Midbrain (tissue), 1 donor: ENCODE measurements at regions not wholly inside any gene's neighbourhood (a gene's known extent, or its start where the extent isn't known, plus 50 kb on each side); places are given as distances from the start of the nearest gene placed in this dataset.

ENCODE experiments used
- DNase-seq: peaks from one replicate; lab custom pipeline; 2025; lab: John Stamatoyannopoulos, UW

- DNase-seq = no peak
These were observed 472.2 kb upstream of the LINC00305 start for GRCh38 chr18:64620971-64621560.

GRCh38 chr18:64618390-64618789, 469.5 kb upstream of the LINC00305 start:
- DNase-seq = no peak

- no peak for DNase-seq
These were observed 466.1 kb upstream of the LINC00305 start for GRCh38 chr18:64615021-64615420.

- DNase-seq = no peak
These were observed 465.6 kb upstream of the LINC00305 start for GRCh38 chr18:64614446-64614845.

- DNase-seq = no peak
These were observed 443.4 kb upstream of the LINC00305 start for GRCh38 chr18:64592246-64592645.

GRCh38 chr18:64589000-64589399, 440.1 kb upstream of the LINC00305 start:
- no peak for DNase-seq

GRCh38 chr18:64566456-64566855, 417.6 kb upstream of the LINC00305 start:
- no peak for DNase-seq

- no peak for DNase-seq
These were observed 413.8 kb upstream of the LINC00305 start for GRCh38 chr18:64562651-64563050.

- DNase-seq = no peak
These were observed 397.6 kb upstream of the LINC00305 start for GRCh38 chr18:64546451-64546850.

GRCh38 chr18:64539847-64540246, 391.0 kb upstream of the LINC00305 start:
- DNase-seq = no peak

GRCh38 chr18:64528646-64529045, 379.8 kb upstream of the LINC00305 start:
- no peak for DNase-seq

- DNase-seq = no peak
These were observed 370.3 kb upstream of the LINC00305 start for GRCh38 chr18:64519201-64519600.

GRCh38 chr18:64518191-64518590, 369.3 kb upstream of the LINC00305 start:
- DNase-seq = no peak

GRCh38 chr18:64513401-64513800, 364.5 kb upstream of the LINC00305 start:
- DNase-seq = no peak

GRCh38 chr18:64490207-64490606, 341.3 kb upstream of the LINC00305 start:
- no peak for DNase-seq

- DNase-seq = no peak
These were observed 339.8 kb upstream of the LINC00305 start for GRCh38 chr18:64488698-64489097.

GRCh38 chr18:64474773-64475172, 325.9 kb upstream of the LINC00305 start:
- no peak for DNase-seq

GRCh38 chr18:64474255-64474654, 325.4 kb upstream of the LINC00305 start:
- no peak for DNase-seq

GRCh38 chr18:64449434-64449833, 300.5 kb upstream of the LINC00305 start:
- DNase-seq = no peak

GRCh38 chr18:64444819-64445218, 295.9 kb upstream of the LINC00305 start:
- no peak for DNase-seq

- DNase-seq = no peak
These were observed 289.3 kb upstream of the LINC00305 start for GRCh38 chr18:64438178-64438577.

- no peak for DNase-seq
These were observed 287.2 kb upstream of the LINC00305 start for GRCh38 chr18:64436111-64436510.

- DNase-seq = no peak
These were observed 270.3 kb upstream of the LINC00305 start for GRCh38 chr18:64419156-64419555.

GRCh38 chr18:64416990-64417389, 268.1 kb upstream of the LINC00305 start:
- DNase-seq = no peak

GRCh38 chr18:64415218-64415617, 266.3 kb upstream of the LINC00305 start:
- no peak for DNase-seq
